ENCODE measurements at regions not wholly inside any gene's neighbourhood (a gene's known extent, or its start where the extent isn't known, plus 50 kb on each side); places are given as distances from the start of the nearest gene placed in this dataset.

- DNase-seq (ENCODE audit: low read depth, low spot score) (no peak), FAIRE-seq (no peak), ATAC-seq (no peak)
- H2AFZ ChIP-seq (ENCODE audit: control insufficient read depth, low read depth, low read length) = no peak overlapping the region
- CTCF ChIA-PET = no interaction called here
- in situ Hi-C loops (cut with MboI) (no loop called here), intact Hi-C loops (cut with micrococcal nuclease; ENCODE audit: unreplicated experiment) (no loop called here)
- no TSS peak for BruUV-seq (replicated peaks)
- RAD21 ChIA-PET (ENCODE audit: unreplicated experiment) = no interaction called here
- H3K4me1 ChIP-seq (ENCODE audit: control insufficient read depth, insufficient read depth, low read length) = no peaks in the 10 kb centered on the region
- H3K4me3 ChIP-seq = no peak overlapping the region
- no peak overlapping the region for H3K4me2 ChIP-seq (ENCODE audit: control insufficient read depth, insufficient read depth)
- H3K27me3 ChIP-seq (replicated peaks in 1 of 2; ENCODE audit: control insufficient read depth in 2 of 2, insufficient read depth in 2 of 2, low read length in 1 of 2) = no peaks in the 10 kb centered on the region
- POLR2A ChIA-PET = no interaction called here
- H3K27ac ChIP-seq (ENCODE audit: control insufficient read depth, insufficient read depth) = no peak overlapping the region
- H3K79me2 ChIP-seq (ENCODE audit: control insufficient read depth, insufficient read depth, low read length) = no peaks in the 10 kb centered on the region
- 0% methylated on average over 1 of the region's 1 CpG for WGBS (ENCODE audit: insufficient coverage, insufficient replicate concordance, low lambda C conversion rate, missing lambda C conversion rate)
- SMC1A ChIA-PET (ENCODE audit: uncharacterized antibody, unreplicated experiment) = no interaction called here
- no peak overlapping the region for H3K9ac ChIP-seq (ENCODE audit: control insufficient read depth, insufficient read depth, low read length)
- H3K9me3 ChIP-seq (replicated peaks; ENCODE audit: control insufficient read depth, insufficient read depth, low read length) = no peaks in the 10 kb centered on the region
- H4K20me1 ChIP-seq (ENCODE audit: control insufficient read depth, insufficient read depth) = no peaks in the 10 kb centered on the region
- no peaks in the 10 kb centered on the region for H3K36me3 ChIP-seq (ENCODE audit: control insufficient read depth in 2 of 2, insufficient read depth in 2 of 2, low read length in 1 of 2)
- TF ChIP-seq RELB (IDR thresholded peaks at IDR 0.05; ENCODE audit: low read depth) (no peak), CREB1 (IDR thresholded peaks at IDR 0.05; ENCODE audit: low read depth) (no peak), REST (IDR thresholded peaks at IDR 0.05; ENCODE audit: low read depth, low read length) (no peak), HDGF (IDR thresholded peaks at IDR 0.05) (no peak), E2F4 (IDR thresholded peaks at IDR 0.05; ENCODE audit: low read depth, low read length) (no peak), BHLHE40 (IDR thresholded peaks at IDR 0.05; ENCODE audit: borderline replicate concordance in 1 of 2, low read depth in 2 of 2, low read length in 1 of 2) (no peak), ZNF217 (IDR thresholded peaks at IDR 0.05) (no peak), SP1 (IDR thresholded peaks at IDR 0.05; ENCODE audit: low read depth, low read length) (no peak), RCOR1 (conservative IDR thresholded peaks at IDR 0.05; ENCODE audit: low read depth, low read length) (no peak), GATAD2B (conservative IDR thresholded peaks at IDR 0.05; ENCODE audit: low read depth) (no peak), TARDBP (IDR thresholded peaks at IDR 0.05; ENCODE audit: borderline replicate concordance) (no peak), SMAD1 (IDR thresholded peaks at IDR 0.05; ENCODE audit: low read depth, partially characterized antibody) (no peak), KAT2A (conservative IDR thresholded peaks at IDR 0.05; ENCODE audit: control insufficient read depth, low read depth, low read length) (no peak), USF1 (IDR thresholded peaks at IDR 0.05; ENCODE audit: borderline replicate concordance, extremely low read length, insufficient read depth, low read depth, low read length) (no peak), ASH2L (IDR thresholded peaks at IDR 0.05; ENCODE audit: borderline replicate concordance, low read depth) (no peak), SRF (IDR thresholded peaks at IDR 0.05; ENCODE audit: low read depth in 2 of 2, low read length in 2 of 2) (no peak)
Observed at GRCh38 chr1:218717575-218717974, 372.4 kb downstream of the TGFB2 start.

All from GM12878 (cell line).